Endothelial cell of umbilical vein (primary cell): ENCODE measurements at regions not wholly inside any gene's neighbourhood (a gene's known extent, or its start where the extent isn't known, plus 50 kb on each side); places are given as distances from the start of the nearest gene placed in this dataset.

ENCODE experiments used
- BruUV-seq: library from RNA; stranded (reverse); fragments of 400-500 nt; replicated peaks from 2 replicates; lab custom pipeline; 2021; lab: Mats Ljungman, UMichigan
- CTCF ChIA-PET: fragments of 300-600, 350-600 bp; sonication (Branson Sonifier 250); formaldehyde crosslinking; loops from one replicate; lab custom pipeline; 2021; ENCODE audit warnings: antibody characterized with exemption, inconsistent platforms; lab: Charles Lee
- POLR2A ChIA-PET: fragments of 300-600, 350-600 bp; sonication (Branson Sonifier 250); formaldehyde crosslinking; loops from one replicate; lab custom pipeline; 2021; ENCODE audit warnings: antibody characterized with exemption, inconsistent platforms; lab: Charles Lee
- DNase-seq: peaks from one replicate; pipeline ENCODE4 v3.0.0-alpha.2; 2011; ENCODE audit warnings: low read depth, low spot score
- FAIRE-seq: peaks from 2 replicates; lab custom pipeline; 2011; peaks lifted over from hg19 to GRCh38; lab: Jason Lieb, UNC
- H2AFZ ChIP-seq: 2 replicates; pipeline ENCODE4 v1.6.0; 2012; ENCODE audit warnings: low read depth, low read length, control low read depth, inconsistent platforms
- H3K27ac ChIP-seq: 2 replicates; pipeline ENCODE4 v1.5.1; 2011; ENCODE audit warnings: low read depth, mild to moderate bottlenecking, control low read depth, low read length, moderate library complexity; ENCODE audit not compliant: insufficient read depth
- H3K27me3 ChIP-seq, 2 experiments: 2 replicates each; pipeline versions ENCODE4 v1.6.0 to v1.6.1; 2011; ENCODE audit warnings: low read length in 2 of 2, mixed read lengths in 1 of 2; ENCODE audit not compliant: control insufficient read depth in 2 of 2, insufficient read depth in 2 of 2
- H3K36me3 ChIP-seq, 2 experiments: 2 replicates in 1 of 2; 3 replicates in 1 of 2; pipeline ENCODE4 v1.5.1; 2011; ENCODE audit warnings: low read length in 2 of 2, mild to moderate bottlenecking in 1 of 2, moderate library complexity in 1 of 2; ENCODE audit not compliant: control insufficient read depth in 2 of 2, insufficient read depth in 2 of 2; ENCODE audit errors: extremely low read depth in 1 of 2
- H3K4me1 ChIP-seq: 3 replicates; pipeline ENCODE4 v1.5.1; 2011; ENCODE audit warnings: mild to moderate bottlenecking, low read length; ENCODE audit not compliant: control insufficient read depth, insufficient read depth; ENCODE audit errors: extremely low read depth
- H3K4me2 ChIP-seq: 2 replicates; pipeline ENCODE4 v1.6.1; 2011; ENCODE audit warnings: low read length, control low read depth, mixed read lengths; ENCODE audit not compliant: insufficient read depth
- H3K4me3 ChIP-seq, 3 experiments: fragments of 200-600 bp in 1 of 3; sonication (generic), shearing (Covaris generic) in 1 of 3; replicated peaks in 1 of 3; 2 replicates each; pipeline ENCODE4 v1.5.1; 2011 to 2016; ENCODE audit warnings: control low read depth in 3 of 3, low read length in 3 of 3, mild to moderate bottlenecking in 2 of 3, inconsistent platforms in 1 of 3, low read depth in 1 of 3, moderate library complexity in 1 of 3; ENCODE audit not compliant: insufficient read depth in 1 of 3
- H3K79me2 ChIP-seq: 2 replicates; pipeline ENCODE4 v1.6.0; 2012; ENCODE audit warnings: low read length, inconsistent platforms; ENCODE audit not compliant: control insufficient read depth, insufficient read depth
- H3K9ac ChIP-seq: replicated peaks from 2 replicates; pipeline ENCODE3; 2011; ENCODE audit warnings: low read length, control low read depth; ENCODE audit not compliant: insufficient read depth; ENCODE audit errors: extremely low read depth
- H3K9me1 ChIP-seq: replicated peaks from 3 replicates; pipeline ENCODE4 v1.6.0; 2011; ENCODE audit warnings: mild to moderate bottlenecking, low read length; ENCODE audit not compliant: control insufficient read depth, insufficient read depth; ENCODE audit errors: extremely low read depth
- H3K9me3 ChIP-seq: replicated peaks from 2 replicates; pipeline ENCODE4 v1.5.1; 2012; ENCODE audit warnings: low read length, inconsistent platforms; ENCODE audit not compliant: control insufficient read depth, insufficient read depth
- H4K20me1 ChIP-seq: replicated peaks from 2 replicates; pipeline ENCODE3; 2011; ENCODE audit warnings: mild to moderate bottlenecking, low read length; ENCODE audit not compliant: control insufficient read depth, insufficient read depth; ENCODE audit errors: extremely low read depth
- EZH2 ChIP-seq: IDR thresholded peaks from 2 replicates; pipeline ENCODE4 v1.6.1; 2012; ENCODE audit warnings: borderline replicate concordance, low read depth, mild to moderate bottlenecking, moderate library complexity, low read length, inconsistent platforms; ENCODE audit not compliant: severe bottlenecking
- FOS ChIP-seq: IDR thresholded peaks from 2 replicates; pipeline ENCODE4 v1.6.1; 2011; ENCODE audit warnings: mild to moderate bottlenecking, low read length, moderate library complexity, borderline replicate concordance; ENCODE audit not compliant: insufficient read depth
- GATA2 ChIP-seq: IDR thresholded peaks from 2 replicates; pipeline ENCODE4 v1.7.0; 2011; ENCODE audit warnings: low read depth, mild to moderate bottlenecking, moderate library complexity, mixed read lengths, low read length; ENCODE audit not compliant: insufficient read length, insufficient read depth
- JUN ChIP-seq: IDR thresholded peaks from 2 replicates; pipeline ENCODE4 v1.6.1; 2011; ENCODE audit warnings: borderline replicate concordance, low read depth; ENCODE audit not compliant: insufficient read length, insufficient read depth
- MYC ChIP-seq: IDR thresholded peaks from one replicate; pipeline ENCODE4 v1.6.1; 2011; ENCODE audit warnings: mild to moderate bottlenecking, low read depth, low read length
- POLR2A ChIP-seq: IDR thresholded peaks from 2 replicates; pipeline ENCODE4 v1.6.1; 2012; ENCODE audit warnings: low read depth, mild to moderate bottlenecking, control low read depth, low read length
- POLR2AphosphoS5 ChIP-seq: IDR thresholded peaks from 2 replicates; pipeline ENCODE4 v1.6.1; 2012; ENCODE audit warnings: low read depth, mild to moderate bottlenecking, control low read depth, low read length, moderate library complexity; ENCODE audit not compliant: insufficient read depth
- dilution Hi-C: fragments of 300-500 bp; cut with MboI; formaldehyde crosslinking; loops from one replicate; pipeline ENCODE4 v1.15.0; 2019; ENCODE audit warnings: low sequenced_read_pairs; ENCODE audit not compliant: extremely low pct_ligation_motif_present
- intact Hi-C: fragments of 100-400 bp; cut with micrococcal nuclease; formaldehyde crosslinking; loops from one replicate; pipeline ENCODE4 v1.10.0; 2022
- TF ChIP-seq, protein P1 (sequence below): IDR thresholded peaks from 2 replicates; pipeline ENCODE4 v1.6.1; 2011; ENCODE audit not compliant: insufficient read depth, insufficient read length
- TF ChIP-seq, protein P2 (sequence below), 2 donors: IDR thresholded peaks; 1 replicate in 1 of 2; 2 replicates in 1 of 2; pipeline ENCODE4 v1.5.1; 2011; ENCODE audit warnings: low read length in 2 of 2, mild to moderate bottlenecking in 2 of 2, moderate library complexity in 2 of 2, control low read depth in 1 of 2, inconsistent platforms in 1 of 2, low read depth in 1 of 2; ENCODE audit not compliant: insufficient read depth in 1 of 2; ENCODE audit errors: extremely low read depth in 1 of 2

DNA sequence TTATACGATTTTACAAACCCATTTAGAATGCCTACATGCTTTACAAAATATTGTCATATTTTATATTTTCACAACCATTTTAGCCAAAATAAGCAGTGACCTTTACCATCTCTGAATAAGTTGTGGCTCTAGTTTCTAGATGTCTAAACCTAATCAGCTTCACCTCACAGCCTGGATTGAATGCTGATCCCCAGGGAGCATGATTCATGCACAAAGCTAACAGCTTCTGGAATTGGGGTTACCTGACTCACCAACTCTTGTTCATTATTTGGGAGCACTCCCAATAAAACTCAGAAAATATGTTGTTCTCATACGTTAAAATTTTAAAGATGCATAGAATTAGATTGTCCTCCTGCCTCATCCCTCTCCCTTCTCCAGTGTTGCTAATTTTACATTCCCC, 611.7 kb upstream of the NETO1 start:
- CTCF ChIA-PET = no interaction called here
- no peaks in the 10 kb centered on the region for H3K9me1 ChIP-seq

More for the DNA sequence above, 611.7 kb upstream of the NETO1 start:
- DNase-seq = no peak
- no peaks in the 10 kb centered on the region for H4K20me1 ChIP-seq
- POLR2A ChIA-PET = no interaction called here
- peaks cover 3% of the 10 kb centered on the region for H3K9me3 ChIP-seq
- TF ChIP-seq POLR2A = no peak
- TF ChIP-seq EZH2 = no peak
- TF ChIP-seq, protein P1, sequence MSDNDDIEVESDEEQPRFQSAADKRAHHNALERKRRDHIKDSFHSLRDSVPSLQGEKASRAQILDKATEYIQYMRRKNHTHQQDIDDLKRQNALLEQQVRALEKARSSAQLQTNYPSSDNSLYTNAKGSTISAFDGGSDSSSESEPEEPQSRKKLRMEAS = no peak
- no peak for TF ChIP-seq GATA2
- TF ChIP-seq JUN = no peak
- TF ChIP-seq MYC = no peak
- no peak for TF ChIP-seq FOS
- TF ChIP-seq, protein P2, sequence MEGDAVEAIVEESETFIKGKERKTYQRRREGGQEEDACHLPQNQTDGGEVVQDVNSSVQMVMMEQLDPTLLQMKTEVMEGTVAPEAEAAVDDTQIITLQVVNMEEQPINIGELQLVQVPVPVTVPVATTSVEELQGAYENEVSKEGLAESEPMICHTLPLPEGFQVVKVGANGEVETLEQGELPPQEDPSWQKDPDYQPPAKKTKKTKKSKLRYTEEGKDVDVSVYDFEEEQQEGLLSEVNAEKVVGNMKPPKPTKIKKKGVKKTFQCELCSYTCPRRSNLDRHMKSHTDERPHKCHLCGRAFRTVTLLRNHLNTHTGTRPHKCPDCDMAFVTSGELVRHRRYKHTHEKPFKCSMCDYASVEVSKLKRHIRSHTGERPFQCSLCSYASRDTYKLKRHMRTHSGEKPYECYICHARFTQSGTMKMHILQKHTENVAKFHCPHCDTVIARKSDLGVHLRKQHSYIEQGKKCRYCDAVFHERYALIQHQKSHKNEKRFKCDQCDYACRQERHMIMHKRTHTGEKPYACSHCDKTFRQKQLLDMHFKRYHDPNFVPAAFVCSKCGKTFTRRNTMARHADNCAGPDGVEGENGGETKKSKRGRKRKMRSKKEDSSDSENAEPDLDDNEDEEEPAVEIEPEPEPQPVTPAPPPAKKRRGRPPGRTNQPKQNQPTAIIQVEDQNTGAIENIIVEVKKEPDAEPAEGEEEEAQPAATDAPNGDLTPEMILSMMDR (IDR thresholded peaks at IDR 0.05; ENCODE audit: extremely low read depth in 1 of 2, insufficient read depth in 1 of 2, low read depth in 1 of 2, low read length in 2 of 2) = no peak
- no peak for TF ChIP-seq POLR2AphosphoS5
- no peak overlapping the region for H2AFZ ChIP-seq
- H3K79me2 ChIP-seq = no peaks in the 10 kb centered on the region
- H3K27me3 ChIP-seq = no peaks in the 10 kb centered on the region
- FAIRE-seq = no peak
- BruUV-seq = no TSS peak
- dilution Hi-C loops (no loop called here), intact Hi-C loops (no loop called here)
- no peak overlapping the region for H3K4me2 ChIP-seq
- no peaks in the 10 kb centered on the region for H3K36me3 ChIP-seq
- H3K4me1 ChIP-seq = no peaks in the 10 kb centered on the region
- no peak overlapping the region for H3K4me3 ChIP-seq
- H3K9ac ChIP-seq = no peak overlapping the region
- no peak overlapping the region for H3K27ac ChIP-seq
